A549 (cell line): ENCODE measurements at regions not wholly inside any gene's neighbourhood (a gene's known extent, or its start where the extent isn't known, plus 50 kb on each side); places are given as distances from the start of the nearest gene placed in this dataset.

Experiments
- HDAC2 ChIP-seq: fragments of 200-600 bp; sonication (generic); IDR thresholded peaks from 2 replicates; pipeline ENCODE4 v1.6.1; 2016
- TF ChIP-seq, protein P1 (sequence below): fragments of >200 bp; sonication (Bioruptor Twin); formaldehyde crosslinking; IDR thresholded peaks from 3 replicates; pipeline ENCODE4 v1.5.1; 2016
- TF ChIP-seq, protein P2 (sequence below): fragments of 450-650 bp; IDR thresholded peaks from 2 replicates; pipeline ENCODE4 v1.6.1; 2014; ENCODE audit warnings: antibody characterized with exemption

DNA sequence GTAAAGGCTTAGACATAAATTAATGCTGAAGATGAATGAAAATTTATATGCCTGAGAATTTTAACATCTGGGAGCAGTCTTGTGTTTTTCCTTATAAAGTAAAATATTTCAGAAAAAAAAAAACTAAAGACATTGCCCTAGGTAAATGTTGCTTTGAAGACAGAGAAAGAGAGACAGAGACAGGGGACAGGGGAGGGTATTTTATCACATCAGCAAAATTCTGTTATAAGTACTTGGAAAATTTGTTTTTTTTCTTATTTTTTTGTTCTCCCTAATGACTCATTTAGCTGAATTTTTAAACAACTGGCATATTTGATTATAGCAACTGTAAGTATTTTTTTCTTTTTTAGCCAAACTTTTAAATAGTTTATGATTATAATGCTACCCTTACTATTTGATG is 1540.6 kb upstream of the GBE1 start:
- TF ChIP-seq, protein P1, sequence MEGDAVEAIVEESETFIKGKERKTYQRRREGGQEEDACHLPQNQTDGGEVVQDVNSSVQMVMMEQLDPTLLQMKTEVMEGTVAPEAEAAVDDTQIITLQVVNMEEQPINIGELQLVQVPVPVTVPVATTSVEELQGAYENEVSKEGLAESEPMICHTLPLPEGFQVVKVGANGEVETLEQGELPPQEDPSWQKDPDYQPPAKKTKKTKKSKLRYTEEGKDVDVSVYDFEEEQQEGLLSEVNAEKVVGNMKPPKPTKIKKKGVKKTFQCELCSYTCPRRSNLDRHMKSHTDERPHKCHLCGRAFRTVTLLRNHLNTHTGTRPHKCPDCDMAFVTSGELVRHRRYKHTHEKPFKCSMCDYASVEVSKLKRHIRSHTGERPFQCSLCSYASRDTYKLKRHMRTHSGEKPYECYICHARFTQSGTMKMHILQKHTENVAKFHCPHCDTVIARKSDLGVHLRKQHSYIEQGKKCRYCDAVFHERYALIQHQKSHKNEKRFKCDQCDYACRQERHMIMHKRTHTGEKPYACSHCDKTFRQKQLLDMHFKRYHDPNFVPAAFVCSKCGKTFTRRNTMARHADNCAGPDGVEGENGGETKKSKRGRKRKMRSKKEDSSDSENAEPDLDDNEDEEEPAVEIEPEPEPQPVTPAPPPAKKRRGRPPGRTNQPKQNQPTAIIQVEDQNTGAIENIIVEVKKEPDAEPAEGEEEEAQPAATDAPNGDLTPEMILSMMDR: no peak
- TF ChIP-seq, protein P2, sequence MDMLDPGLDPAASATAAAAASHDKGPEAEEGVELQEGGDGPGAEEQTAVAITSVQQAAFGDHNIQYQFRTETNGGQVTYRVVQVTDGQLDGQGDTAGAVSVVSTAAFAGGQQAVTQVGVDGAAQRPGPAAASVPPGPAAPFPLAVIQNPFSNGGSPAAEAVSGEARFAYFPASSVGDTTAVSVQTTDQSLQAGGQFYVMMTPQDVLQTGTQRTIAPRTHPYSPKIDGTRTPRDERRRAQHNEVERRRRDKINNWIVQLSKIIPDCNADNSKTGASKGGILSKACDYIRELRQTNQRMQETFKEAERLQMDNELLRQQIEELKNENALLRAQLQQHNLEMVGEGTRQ: no peak
- TF ChIP-seq HDAC2: no peak
